Cerebellar nuclear complex (tissue), 1 donor: ENCODE measurements at regions not wholly inside any gene's neighbourhood (a gene's known extent, or its start where the extent isn't known, plus 50 kb on each side); places are given as distances from the start of the nearest gene placed in this dataset.

ENCODE experiments used
- DNase-seq, 2 experiments: peaks; one replicate each; lab custom pipeline; 2025; lab: John Stamatoyannopoulos, UW

DNA sequence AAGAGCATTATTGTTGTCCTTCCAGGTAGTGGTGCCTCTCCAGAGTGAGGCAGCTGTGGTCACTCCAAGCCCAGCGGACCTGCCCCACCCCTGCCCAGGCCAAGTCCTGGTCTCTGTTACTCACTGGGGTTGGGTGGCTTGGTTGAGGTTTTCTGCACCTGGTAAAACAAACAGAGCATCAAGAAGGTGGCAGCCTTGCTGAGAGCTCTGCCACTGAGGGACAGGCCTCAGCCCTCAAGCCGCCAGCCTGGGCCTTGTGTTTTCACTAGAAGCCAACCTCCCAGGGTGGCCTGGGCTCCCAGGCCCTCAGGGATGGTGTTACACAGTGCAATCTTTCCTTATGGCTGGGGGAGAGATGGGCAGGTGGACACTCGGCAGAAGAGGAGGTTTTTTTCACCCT, 182.7 kb downstream of the BCOR start:
- no peak for DNase-seq

- no peak for DNase-seq
Observed at GRCh38 chrX:39915596-39915995, 182.2 kb downstream of the BCOR start.

GRCh38 chrX:39921838-39922237, 175.9 kb downstream of the BCOR start:
- no peak for DNase-seq

- no peak for DNase-seq
Observed at GRCh38 chrX:39922488-39922887, 175.3 kb downstream of the BCOR start.

- no peak for DNase-seq
Observed at GRCh38 chrX:39922926-39923325, 174.8 kb downstream of the BCOR start.

- no peak for DNase-seq
Observed at GRCh38 chrX:39927380-39927779, 170.4 kb downstream of the BCOR start.

DNA sequence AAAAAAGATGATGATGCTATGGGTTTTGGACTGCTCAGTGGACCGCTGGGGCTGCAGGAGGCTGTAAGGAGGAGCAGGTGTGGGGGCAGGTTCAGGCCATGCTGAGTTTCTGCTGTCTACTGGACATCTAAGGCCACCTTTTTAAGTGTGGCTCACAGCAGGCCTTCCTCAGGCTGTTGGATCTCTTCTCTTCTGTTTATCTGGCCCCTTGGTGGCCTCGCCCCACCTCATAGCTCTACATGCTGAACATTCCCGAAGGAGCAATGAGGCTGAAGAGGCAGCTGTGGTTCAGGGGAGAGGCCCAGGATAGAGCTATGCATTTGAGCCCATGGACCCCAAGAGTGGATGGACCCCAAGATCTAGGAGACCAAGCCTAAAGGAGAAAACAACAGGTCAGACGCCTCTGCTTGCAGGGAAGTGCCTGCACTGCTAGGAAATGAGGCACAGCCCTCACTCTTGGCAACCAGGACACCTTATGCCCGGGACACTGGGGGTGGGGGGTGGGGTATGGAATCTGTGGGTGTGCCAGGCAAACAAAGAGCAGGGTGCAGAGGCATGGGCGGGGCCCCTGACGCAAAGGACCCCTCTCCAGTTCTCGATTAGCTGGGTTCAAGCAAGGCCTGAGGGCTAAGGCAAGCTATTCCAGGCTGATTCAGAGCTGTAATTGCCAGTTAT, 168.9 kb downstream of the BCOR start:
- DNase-seq = no peak

- no peak for DNase-seq
Observed at GRCh38 chrX:39929379-39930025, 168.3 kb downstream of the BCOR start.

GRCh38 chrX:39930786-39931528, 166.8 kb downstream of the BCOR start:
- DNase-seq = no peak

- no peak for DNase-seq
Observed at GRCh38 chrX:39931529-39932282, 166.1 kb downstream of the BCOR start.

DNA sequence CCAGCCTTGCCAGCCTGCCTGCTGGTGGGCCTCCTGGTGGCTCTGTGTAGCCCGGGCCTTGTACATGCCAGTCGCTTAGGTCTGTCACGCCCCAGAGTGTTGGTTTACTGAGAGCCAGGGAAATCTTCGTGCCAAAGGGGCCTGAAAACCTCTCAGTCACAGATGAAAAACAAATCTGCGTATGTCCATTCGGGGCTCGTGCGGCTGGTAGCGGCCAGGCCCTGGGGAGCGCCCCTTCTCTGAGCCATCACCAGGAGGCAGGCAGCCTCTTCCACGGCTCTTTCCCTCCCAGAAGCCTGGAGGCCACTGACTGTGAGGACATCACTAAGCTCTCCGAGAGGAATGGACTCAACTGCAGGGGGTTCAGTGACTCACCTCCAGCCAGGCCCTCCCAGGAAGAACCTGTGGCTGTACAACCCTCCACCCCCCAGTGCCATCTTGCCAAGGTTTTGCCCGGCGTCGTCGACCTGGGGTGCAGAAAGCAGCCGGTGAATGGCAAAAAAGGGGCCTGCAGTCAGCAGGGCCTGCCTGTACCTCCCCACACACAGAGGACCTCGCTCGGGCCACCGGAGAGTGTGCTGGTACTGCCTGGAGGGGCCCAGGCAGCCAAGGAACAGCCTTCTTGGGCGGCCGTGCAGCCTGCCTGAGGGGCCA, 162.2 kb downstream of the BCOR start:
- DNase-seq = no peak

DNA sequence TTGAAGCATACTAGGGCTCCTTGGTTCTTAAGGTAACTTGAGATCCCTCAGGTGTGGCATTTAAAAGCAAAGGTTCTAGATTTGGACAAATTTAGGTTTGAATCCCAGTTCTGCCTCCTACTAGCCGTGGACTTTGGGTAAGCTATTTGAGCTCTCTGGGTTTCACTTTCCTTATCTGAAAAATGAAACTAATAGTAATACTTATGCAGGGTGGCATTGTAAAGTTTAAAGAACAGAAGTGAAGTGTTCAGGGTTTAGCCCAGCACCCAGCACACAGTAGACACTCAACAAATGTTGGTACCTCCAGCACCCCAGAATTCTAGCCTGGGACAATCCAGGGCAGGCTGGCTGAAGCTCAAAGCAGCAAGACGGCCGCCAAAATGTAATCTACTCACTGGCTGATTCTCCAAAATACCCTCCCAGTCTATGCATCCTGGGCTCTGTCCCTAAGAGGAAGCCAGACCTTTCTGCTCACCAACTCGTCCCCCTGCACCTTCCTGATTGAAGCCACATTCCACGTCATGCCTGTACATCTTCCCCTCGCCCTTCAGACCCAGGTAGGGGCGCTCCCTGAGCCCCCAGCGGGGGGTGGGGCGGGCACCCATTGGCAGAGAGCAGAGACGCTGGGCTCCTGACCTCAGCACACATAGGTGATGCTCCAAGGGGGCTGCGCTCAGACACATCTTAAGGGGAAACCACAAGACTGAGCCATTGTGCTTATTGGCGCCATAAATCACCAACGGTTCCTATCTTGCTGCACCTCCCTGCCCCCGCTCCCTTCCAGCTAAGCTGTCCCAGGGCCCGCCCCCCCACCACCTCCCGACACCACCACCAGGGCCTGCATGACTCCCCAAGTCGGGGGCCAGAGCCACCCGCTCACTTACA, 160.6 kb downstream of the BCOR start:
- no peak for DNase-seq

DNA sequence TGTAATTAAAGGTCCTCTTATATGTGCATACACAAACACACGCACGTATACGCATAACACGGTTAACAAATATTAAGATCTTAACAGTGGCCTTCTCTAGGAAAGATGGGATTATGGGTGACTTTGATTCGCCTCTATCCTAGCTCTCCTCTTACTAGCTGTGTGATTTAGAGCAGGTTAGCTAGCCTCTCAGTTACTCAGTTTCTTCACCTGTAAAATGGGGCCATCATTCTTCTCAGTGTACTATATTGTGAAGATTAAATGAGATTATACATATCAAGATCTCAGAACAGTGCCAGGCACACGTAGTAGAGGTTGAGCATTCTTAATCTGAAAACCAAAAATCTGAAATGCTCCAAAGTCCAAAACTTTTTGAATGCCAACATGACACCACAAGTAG, 159.3 kb downstream of the BCOR start:
- DNase-seq = no peak

DNA sequence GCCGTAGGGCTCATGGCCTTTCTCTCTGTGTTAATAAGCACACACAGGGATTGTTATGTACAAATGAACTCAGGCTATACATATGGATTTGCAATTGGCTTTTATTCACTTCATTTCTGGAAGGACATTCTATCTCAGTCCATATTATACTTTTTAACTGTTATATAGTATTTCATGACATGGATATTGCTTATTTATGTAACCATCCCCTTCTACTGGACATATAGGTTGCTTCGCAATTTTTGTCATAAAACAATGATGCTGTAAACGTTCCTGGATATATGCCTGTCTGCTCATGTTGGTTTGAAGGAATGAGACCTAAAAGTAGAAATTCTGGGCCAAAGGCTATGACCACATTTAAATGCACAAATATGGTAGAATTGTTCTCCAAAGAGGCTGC, 158.1 kb downstream of the BCOR start:
- no peak for DNase-seq

- no peak for DNase-seq
Observed at GRCh38 chrX:39941332-39941920, 156.3 kb downstream of the BCOR start.

- DNase-seq = no peak
Observed at GRCh38 chrX:39944416-39944815, 153.3 kb downstream of the BCOR start.

GRCh38 chrX:39945709-39946108, 152.0 kb downstream of the BCOR start:
- no peak for DNase-seq

GRCh38 chrX:39946822-39947221, 150.9 kb downstream of the BCOR start:
- no peak for DNase-seq

GRCh38 chrX:39948582-39948981, 149.2 kb downstream of the BCOR start:
- DNase-seq = no peak

GRCh38 chrX:39950018-39950688, 147.6 kb downstream of the BCOR start:
- DNase-seq = no peak
